ENCODE measurements at regions not wholly inside any gene's neighbourhood (a gene's known extent, or its start where the extent isn't known, plus 50 kb on each side); places are given as distances from the start of the nearest gene placed in this dataset.
"Not testable (repeated sequence)": the region's sequence is repeated elsewhere in the genome, so short reads cannot be mapped to it uniquely, and the experiment has no call there.

DNA sequence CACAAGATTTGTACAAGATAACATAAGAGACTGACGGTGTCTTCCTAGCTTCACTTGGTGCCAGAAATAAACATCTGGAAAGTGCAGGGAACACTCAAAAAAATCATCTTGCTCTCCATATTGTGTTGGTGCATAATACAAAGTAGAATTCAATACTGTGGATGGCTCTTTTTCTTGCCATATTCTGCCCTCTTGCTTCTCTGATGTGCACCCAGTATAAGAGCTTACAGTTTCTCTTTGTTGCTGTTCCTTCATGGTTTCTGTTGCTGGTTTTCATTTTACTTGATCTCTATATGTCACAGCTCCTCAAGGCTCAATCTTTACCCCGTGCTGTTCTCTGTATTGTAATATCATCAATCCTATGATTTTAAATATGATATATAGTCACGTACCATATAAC, 528.5 kb upstream of the ZP4 start:
- DNase-seq: no peak

DNA sequence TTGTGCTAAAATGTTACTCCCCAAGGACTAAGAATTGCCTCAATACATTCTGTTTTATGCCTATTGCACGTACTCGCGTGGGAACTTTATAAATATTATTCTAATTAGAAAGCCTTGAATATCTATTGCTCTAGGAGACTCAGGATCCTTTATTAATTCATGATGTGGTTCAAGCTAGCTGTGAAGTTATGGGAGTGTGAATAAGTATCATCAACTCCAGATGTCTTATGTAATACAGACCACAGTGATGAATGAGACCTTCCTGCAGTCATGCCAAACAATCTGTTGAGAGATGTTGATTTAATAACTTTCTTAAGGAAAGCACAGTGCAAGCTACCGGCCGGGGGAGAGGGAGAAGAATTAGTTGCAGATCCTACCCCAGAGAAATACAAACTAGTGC, 519.2 kb upstream of the ZP4 start:
- no peak for DNase-seq

DNA sequence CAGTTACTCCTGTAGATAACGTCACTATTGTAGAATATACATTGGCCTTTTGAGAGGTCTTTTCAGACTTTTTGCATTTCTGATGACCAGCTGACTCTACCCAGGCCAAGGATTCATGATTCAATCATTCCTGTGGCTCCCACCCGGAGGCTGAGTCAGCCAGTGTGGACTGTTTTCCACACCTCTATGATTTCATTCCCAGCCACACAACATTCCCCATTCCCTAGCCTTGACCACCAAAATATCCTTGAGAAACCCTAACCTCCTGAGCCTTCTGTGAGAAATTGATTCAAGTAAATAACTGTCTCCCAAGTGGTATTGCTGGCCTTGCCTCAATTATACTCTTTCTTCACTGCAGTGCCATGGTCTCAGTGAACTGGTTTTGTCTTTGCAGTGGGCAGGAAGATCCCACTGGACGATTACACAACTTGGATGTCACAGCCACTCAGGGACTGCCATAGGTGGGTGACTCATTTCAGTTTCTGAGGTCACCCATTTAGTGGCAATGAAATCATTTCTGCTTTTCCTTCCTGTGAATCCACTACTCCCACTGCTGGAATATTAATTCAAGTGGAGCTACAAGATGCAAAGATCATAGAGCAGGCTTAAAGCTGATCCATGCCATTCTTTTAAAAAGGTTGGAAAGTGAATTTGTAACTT, 518.6 kb upstream of the ZP4 start:
- DNase-seq: no peak

DNA sequence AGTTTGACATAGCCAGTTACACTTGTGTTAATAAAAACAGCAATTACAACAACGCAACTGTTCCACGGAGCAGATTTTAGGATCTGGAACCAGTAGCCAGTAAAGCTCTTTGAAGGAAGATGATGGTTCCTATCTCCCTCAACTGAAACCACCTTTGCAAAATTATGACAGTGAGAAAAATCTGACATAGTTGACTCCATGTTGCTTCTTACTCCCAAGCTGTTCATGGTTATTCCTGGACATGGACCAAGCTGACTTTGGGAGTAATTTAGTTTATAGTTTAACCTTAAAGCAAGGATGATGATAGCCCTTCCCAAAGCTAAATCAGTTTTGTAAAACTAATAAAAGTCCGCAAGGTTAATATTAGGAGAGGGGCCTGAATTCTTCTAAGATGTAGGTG, 518.0 kb upstream of the ZP4 start:
- no peak for DNase-seq

DNA sequence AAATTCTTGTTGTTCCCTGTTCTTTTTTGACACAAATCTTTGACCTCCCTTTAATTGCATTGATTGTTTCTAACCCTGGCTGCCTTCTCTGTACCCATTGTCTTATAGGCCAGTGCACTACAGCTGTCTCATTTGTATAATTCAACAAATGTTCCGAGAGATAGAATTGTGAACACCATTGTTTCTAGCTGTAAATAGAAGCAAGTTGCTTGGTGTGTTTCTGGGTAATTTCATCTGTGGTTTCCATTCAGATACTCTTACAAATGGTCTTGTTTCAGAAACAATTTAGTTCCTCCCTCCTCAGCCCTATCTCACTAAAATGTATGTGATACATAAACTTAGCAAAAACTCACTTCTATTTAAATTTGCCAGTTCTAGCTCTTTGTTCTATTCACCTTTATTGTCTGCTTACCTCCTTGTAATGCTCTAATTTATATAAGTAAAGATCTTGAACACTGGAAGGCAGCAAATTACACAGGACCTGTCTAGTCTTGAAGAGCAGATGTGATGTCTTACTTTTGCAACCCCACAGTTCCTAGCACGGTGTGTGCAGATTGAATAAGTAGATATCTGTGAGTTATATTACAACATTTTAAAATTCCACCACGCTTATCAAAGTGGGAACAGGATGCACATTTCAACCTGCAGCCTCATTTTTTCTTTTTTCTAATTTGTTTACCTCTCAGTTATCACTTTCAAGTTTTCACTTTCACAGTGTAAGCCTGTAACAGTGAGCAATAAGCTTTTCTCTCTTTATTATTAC, 515.6 kb upstream of the ZP4 start:
- DNase-seq: no peak

DNA sequence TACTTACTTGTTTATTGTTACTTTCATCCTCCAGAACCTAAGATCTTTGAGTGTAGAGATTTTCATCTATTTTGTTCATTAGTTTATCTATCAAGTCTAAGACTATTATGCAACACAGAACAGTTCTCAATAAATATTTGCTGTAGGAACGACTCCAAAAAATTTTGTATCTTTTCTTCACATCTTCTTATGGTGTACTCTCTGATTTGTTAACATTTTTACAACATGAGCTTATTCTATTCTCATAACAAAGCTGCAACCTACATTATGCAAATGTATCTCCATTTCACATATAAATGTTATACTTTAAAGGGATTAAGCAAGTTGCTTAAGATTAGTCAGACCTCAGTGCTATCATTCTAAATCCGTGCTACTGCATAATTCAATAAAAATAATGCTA, 514.2 kb upstream of the ZP4 start:
- no peak for DNase-seq

DNA sequence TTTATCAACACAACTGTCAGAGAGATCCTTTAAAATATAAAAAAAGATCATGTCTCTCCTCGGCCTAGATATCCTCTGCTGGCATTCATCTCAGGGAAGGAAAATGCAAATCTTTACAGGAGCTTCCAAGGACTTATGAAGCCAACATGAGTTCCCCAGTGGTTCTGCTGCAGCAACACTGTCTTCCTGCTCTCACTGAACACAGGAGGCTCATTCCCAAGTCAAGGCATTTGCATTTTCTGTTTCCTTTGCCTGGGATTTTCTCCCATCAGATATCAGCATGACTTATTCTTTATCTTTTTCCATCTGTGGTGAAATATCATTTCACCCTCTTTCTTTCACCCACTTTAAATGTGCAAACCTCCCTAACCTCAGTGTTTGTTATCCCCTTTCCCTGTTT, 513.8 kb upstream of the ZP4 start:
- no peak for DNase-seq

DNA sequence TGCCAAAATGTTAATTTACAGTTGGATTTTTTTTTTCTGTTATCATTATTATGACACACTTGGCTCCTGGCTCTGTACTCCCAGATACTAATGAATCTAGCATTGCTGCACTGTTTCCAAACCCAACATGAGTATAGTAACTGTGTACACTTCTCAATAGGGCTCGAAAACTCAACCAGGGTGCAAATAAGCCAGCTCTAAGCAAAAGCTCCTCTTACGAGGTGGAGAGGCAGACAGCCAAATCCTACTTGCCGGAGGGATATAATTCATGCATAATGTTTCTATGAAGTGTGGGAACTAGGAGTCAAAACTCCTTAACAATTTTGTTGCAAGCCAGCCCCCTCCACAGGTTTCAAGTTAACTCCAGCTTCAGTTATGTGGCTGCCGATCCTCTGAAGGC, 510.4 kb upstream of the ZP4 start:
- DNase-seq: no peak

DNA sequence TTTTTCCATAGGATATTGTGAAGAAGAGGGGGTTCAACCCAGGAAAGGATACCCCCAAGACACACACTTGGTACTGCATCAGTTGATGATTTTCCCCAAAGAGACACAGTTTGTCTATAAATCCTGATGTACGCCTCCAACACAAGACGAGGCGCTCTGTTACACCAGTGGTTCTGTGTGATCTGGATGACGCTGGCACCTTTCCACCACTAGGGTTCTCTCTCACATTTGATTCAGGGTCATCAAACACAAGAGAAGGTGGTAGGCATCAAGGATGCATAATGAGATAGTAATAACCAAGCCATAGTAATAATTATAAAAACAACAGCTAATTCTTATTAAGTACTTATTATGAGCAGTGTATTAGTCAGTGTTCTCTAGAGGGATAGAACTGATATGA, 508.8 kb upstream of the ZP4 start:
- no peak for DNase-seq

DNA sequence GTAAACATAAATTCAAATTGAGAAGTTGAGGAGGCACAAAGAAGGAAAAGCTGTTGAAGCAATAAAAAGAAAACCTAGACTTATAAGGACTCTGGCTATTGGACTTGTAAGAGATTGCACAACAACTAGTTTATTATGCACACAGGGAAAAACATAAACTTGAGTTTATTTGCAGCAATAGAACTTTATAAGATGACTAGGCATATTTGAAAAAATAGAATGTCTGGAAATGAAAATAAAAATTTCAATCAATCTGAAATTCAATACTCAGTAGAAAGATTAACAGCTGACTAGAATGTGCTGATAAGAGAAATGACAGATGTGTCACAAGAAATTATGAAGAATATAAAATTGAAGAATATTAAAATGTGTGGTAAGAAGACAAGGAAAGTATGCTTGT, 505.4 kb upstream of the ZP4 start:
- no peak for DNase-seq

DNA sequence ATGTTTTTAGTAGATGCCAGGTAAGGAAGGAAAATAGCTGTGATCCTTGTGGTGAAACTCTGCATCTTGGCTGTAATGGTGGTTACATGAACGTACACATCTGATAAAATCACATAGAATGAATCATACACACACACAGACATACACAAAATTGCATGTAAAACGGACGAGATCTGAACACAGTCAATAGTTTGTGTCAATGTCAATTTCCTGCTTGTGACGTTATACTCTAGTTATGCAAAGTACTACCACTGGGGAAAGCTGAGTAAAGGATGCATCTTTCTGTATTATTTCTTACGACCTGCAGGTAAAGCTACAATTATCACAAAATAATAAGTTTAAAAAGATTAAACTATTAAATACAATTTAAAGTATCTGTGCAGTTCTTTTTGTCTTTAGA, 493.7 kb upstream of the ZP4 start:
- no peak for DNase-seq

DNA sequence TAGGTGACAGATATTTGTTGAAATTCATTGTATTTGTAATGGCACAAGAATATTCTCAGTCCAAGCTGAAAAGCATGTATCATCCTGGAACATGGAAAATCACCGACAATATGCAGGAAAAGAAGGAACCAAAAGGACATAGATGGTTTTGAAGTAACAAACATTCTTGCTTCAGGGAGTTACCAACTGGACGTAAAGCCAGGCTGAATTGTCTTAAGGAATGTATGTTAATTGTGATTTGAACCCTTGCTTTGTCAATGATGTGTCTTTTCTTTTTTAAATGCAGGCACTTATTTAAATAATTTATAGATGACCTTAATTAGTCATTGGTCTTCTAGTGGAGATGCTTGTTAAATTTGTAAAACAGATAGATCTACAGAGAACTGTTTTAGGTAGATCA, 489.4 kb upstream of the ZP4 start:
- no peak for DNase-seq

DNA sequence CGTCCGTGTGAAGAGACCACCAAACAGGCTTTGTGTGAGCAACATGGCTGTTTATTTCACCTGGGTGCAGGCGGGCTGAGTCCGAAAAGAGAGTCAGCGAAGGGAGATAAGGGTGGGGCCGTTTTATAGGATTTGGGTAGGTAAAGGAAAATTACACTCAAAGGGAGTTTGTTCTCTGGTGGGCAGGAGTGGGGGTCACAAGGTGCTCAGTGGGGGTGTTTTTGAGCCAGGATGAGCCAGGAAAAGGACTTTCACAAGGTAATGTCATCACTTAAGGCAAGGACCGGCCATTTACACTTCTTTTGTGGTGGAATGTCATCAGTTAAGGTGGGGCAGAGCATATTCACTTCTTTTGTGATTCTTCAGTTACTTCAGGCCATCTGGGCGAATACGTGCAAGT, 488.7 kb upstream of the ZP4 start:
- DNase-seq: not testable (repeated sequence)

DNA sequence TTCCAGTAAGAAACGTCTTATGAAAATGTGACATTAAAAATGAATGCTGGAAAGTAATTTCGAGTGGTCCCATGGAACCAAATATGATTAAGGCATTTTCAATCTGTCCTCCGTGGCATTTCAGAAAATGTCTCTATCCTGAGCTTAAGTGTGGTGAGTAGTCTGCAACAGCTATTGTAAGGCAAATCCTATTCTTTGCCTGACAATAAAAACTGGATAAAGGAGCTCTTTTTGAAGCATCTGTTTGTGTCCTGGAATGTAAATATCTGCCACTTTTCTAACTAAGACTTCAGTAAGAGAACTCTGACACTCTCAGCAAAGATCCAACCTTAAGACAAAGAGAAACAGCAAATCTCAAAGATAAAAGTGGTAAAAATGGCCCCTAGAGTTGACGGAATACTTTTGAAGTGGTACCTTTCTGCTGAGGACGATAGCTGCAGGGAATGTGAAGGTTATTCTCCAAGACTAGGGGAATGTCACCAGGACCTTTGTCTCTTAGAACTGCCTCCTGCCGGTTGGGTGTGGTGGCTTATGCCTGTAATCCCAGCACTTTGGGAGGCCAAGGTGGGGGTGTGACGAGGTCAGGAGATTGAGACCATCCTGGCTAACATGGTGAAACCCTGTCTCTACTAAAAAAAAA, 486.7 kb upstream of the ZP4 start:
- DNase-seq: no peak

DNA sequence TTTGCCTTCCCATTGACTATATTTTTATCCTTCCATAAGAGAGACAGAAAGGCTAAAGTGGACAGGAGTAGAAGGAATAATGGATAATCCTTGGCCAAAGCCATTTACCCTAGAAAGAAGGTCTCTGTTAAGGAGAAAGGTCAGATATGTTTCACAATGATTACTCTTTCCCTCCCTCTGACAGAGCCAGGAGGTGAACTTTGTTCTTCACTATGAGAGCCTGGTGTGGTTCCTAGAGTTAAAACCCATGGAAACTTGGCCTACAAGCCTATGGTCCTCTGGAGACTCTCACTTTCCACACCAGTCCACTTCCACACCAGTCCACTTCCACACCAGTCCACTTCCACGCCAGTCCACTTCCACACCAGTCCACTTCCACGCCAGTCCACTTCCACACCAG, 479.9 kb upstream of the ZP4 start:
- DNase-seq: no peak

DNA sequence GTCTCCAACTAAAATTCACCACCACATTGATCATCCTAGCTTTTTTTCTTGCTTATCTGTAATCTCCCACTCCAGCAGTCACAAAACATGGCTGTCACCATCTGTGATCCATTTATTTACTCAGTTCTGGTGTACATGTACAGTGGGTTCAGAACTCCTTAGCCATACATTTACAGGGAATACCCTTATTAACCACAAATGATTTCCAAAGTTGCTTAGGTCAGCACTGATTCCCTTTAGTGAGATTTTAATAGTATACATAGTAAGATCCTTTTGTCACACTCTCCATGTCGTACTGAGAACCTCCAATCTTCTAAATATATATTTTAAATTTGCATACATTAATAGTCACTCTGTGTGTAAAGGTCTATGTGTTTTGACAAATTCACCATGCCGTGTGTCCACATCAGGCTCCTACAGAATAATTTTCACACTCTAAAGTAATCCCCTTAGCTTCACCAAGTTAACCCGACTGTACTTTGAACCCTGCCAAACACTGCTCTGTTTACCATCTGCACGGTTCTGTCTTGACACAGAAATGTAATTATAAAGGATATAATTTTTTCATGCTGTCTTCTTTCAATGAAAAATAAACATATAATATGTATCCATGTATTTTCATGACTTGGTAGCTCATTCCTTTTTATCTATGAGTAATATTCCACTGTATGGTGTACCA, 473.6 kb upstream of the ZP4 start:
- DNase-seq: no peak

DNA sequence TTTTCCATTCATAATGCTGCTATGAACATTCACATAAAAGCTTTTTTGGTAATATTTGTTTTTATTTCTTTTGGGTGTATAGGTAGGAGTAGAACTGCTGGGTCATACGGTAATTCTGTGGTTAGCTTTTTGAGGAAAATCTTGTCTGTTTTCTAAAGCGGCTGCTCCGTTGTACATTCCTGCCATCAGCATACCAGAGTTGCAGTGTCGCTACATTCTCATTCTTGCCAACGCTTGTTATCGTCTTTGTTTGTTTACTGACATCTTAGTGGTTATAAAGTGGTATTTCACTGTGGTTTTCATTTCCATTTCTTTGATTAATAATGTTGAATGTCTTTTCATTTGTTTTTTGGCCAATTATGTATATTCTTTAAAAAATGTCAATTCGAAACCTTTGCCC, 469.8 kb upstream of the ZP4 start:
- no peak for DNase-seq

DNA sequence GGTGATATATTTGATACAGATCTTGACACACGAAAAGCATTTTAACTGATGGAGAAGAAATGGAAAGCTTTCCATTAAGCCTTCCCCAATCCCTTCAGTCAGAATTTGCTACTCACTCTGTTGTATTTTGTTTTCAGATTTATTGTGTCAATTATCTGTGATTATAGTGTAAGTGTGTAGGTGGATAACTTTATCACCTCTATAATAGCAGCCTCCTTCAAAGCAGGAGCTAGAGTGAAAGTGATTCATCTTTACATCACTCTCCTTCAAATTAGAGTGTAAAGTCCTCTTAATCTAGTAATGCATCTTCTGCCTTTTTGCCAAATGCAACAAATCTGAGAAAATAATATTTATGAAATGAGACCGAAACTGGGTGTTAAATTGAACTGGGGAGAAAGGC, 459.7 kb upstream of the ZP4 start:
- no peak for DNase-seq

DNA sequence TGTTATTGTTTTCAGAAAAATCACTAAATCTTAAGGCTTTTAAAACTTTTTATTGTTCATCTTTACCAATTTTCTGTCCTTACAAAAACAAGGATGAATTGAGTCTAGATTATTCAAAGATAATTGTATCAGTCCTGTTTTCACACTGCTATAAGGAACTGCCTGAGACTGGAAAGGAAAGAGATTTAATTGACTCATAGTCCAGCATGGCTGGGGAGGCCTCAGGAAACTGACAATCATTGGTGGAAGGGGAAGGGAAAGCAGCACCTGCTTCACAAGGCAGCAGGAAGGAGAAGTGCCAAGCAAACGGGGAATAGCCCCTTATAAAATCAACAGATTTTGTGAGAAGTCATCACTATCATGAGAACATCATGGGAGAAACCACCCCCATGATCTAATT, 455.6 kb upstream of the ZP4 start:
- no peak for DNase-seq

DNA sequence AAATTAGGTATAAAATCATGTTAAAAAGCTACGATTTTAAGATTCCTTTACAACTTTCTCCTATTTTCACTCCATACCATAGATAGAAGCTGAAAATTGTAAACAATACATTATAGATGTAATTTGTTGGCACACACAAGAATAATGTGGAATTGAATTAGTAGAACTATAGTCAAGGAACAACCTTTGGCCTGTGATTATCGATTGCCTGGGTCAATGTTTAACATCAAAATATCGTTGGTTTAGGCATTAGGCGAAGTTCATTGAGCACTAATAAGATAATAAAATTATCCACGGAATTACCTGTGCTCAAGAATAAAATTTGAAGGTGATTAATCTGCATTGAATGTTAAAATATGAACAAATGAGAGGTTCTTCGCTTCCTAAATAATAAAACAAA, 455.1 kb upstream of the ZP4 start:
- DNase-seq: no peak

DNA sequence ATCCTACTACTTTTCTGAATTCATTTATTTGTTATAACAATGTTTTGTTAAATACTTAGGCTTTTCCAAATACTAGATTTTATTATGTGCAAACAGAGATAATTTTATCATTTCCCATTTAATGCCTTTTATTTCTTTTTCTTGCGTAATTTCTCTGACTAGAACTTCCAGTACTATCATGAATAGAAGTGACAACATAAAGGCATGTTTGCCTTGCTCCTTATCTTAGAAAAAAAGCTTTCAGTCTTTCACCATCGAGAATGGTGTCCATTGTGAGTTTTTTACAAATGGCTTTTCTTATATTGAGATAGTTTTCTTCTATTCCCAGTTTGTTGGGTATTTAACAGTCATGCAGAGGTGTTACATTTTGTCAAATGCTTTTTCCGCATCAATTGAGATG, 453.1 kb upstream of the ZP4 start:
- DNase-seq: no peak

DNA sequence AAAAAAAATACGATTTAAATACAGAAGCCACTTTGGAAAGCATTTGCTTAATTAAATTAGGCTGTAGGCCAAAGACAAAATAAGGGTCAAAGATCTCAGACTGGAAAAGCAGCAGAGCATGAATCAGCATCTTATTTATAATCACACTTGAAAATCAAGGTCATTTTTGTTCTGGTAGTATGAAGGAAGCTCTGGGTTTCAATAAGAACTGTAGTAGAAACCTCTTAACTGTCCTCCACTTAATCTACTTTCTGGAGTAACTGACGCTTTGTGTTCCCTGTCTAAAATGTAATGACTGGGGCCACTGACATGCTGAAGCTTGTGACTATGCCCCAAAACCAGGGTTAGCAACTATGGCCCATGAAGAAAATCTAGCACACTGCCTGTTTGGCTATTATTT, 450.7 kb upstream of the ZP4 start:
- DNase-seq: no peak

DNA sequence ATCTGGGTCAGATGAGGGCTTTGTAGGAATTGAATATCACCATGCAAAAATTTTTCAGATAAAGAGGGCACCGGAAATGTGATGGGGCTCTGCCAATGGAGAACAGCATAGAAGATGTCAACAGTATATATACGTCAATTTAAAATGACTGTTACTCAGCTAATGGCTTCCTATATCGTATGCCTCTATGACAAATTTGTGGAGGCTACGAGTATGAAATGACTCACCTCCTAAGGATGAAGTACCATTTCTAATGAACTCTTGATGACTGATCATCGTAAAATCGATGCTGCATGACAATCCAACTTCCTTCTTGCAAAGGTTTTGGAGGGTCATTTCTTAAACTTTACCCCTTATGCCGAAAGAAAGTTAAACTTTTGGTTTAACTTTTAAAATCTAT, 450.3 kb upstream of the ZP4 start:
- DNase-seq: no peak

DNA sequence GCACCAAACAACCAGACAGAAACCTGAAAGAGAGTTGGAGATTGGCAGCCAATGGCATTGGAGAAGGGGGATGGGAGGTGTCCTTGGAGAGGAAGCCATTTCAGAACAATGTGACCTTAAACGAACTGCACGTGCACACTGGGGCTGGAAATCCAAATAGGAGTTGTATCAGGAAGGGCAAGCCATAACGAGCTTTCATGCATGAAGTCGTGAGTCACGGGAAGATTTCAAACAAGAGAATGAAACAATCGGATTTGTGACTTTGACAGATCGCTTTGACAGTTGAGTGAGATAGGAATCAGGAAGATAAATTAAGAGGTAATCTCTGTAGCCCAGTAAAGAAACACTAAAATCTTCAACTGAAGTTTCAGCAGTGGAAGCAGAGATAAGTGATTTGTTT, 445.8 kb upstream of the ZP4 start:
- DNase-seq: no peak

Data from NCI-H2171 (cell line).